Activated naive CD4-positive, alpha-beta T cell treated with anti-CD3 and anti-CD28 coated beads, Interleukin-2, amount 10 ng/mL, durations not matched to agents 7 days and 5 days (primary cell): ENCODE measurements at regions not wholly inside any gene's neighbourhood (a gene's known extent, or its start where the extent isn't known, plus 50 kb on each side); places are given as distances from the start of the nearest gene placed in this dataset.

Experiments
- CTCF ChIA-PET: fragments of 350-600 bp; sonication (Branson Sonifier 250); formaldehyde crosslinking; loops from one replicate; lab custom pipeline; 2021; ENCODE audit warnings: antibody characterized with exemption; lab: Charles Lee
- DNase-seq: peaks from one replicate; pipeline ENCODE4 v3.0.0-alpha.2; 2020
- H3K27ac Mint-ChIP-seq: one replicate; pipeline ENCODE4 v1.8.0; 2021; ENCODE audit warnings: mild to moderate bottlenecking, moderate library complexity, mixed read lengths
- H3K27me3 Mint-ChIP-seq: one replicate; pipeline ENCODE4 v1.8.0; 2021; ENCODE audit warnings: mild to moderate bottlenecking, mixed read lengths
- H3K36me3 Mint-ChIP-seq: one replicate; pipeline ENCODE4 v1.8.0; 2021; ENCODE audit warnings: mixed read lengths
- H3K4me1 Mint-ChIP-seq: one replicate; pipeline ENCODE4 v1.8.0; 2021; ENCODE audit warnings: mixed read lengths
- H3K4me3 Mint-ChIP-seq: one replicate; pipeline ENCODE4 v1.8.0; 2021; ENCODE audit warnings: mild to moderate bottlenecking, moderate library complexity, mixed read lengths
- H3K9me3 Mint-ChIP-seq: one replicate; pipeline ENCODE4 v1.8.0; 2021; ENCODE audit warnings: mixed read lengths

GRCh38 chr2:789529-789928 lies 112.3 kb upstream of the TMEM18 start:
- DNase-seq = no peak
- CTCF ChIA-PET = no interaction called here
- no peaks in the 10 kb centered on the region for H3K4me1 Mint-ChIP-seq
- no peak overlapping the region for H3K4me3 Mint-ChIP-seq
- H3K36me3 Mint-ChIP-seq = no peaks in the 10 kb centered on the region
- peaks cover 2% of the 10 kb centered on the region for H3K9me3 Mint-ChIP-seq
- H3K27me3 Mint-ChIP-seq = peaks cover 4% of the 10 kb centered on the region
- no peak overlapping the region for H3K27ac Mint-ChIP-seq

- H3K27me3 Mint-ChIP-seq = peaks cover 4% of the 10 kb centered on the region
- CTCF ChIA-PET = no interaction called here
- H3K36me3 Mint-ChIP-seq = no peaks in the 10 kb centered on the region
- H3K27ac Mint-ChIP-seq = no peak overlapping the region
- no peak overlapping the region for H3K4me3 Mint-ChIP-seq
- H3K4me1 Mint-ChIP-seq = no peaks in the 10 kb centered on the region
- H3K9me3 Mint-ChIP-seq = peaks cover 2% of the 10 kb centered on the region
- DNase-seq = no peak
These were observed 111.2 kb upstream of the TMEM18 start for GRCh38 chr2:788227-789032.

DNA sequence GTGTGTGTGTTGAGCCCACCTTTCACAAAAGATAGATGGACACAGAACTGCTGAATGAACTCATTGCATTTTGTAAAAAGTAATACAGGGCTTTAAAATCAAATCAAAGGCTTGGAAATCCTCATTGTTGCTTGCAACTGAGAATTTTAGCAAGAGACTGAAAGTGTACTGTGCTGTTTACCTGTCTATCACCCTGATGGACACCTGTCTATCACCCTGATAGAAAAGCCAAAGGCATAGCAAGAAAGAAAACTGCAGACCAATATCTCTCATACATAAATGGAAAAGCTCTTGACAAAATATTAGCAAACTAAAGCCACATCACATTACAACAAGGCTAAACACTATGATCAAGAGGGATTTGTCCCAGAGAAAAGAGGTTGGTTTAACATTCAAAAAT lies 107.5 kb upstream of the TMEM18 start:
- H3K9me3 Mint-ChIP-seq = peaks cover 2% of the 10 kb centered on the region

DNA sequence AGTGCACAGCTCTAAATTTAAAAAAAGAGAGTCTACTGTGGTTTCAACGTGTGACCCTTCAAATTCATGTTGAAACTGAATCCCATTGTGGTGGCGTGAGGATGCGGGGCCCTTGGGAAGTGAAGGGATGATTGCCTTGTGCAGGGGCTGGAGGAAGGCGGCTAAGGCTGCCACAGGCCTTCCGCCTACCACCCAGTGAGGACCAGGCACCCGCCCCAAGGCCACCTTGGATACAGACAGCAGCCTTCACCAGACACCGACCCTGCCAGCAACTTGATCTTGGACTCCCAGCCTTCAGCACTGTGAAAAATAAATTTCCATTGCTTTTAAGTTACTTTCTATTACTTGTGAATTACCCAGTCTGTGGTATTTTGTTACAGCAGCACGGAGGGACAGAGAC lies 103.4 kb upstream of the TMEM18 start:
- H3K4me3 Mint-ChIP-seq = no peak overlapping the region
- peaks cover under 1% of the 10 kb centered on the region for H3K27me3 Mint-ChIP-seq
- H3K4me1 Mint-ChIP-seq = no peaks in the 10 kb centered on the region
- no peaks in the 10 kb centered on the region for H3K36me3 Mint-ChIP-seq
- CTCF ChIA-PET = no interaction called here
- no peaks in the 10 kb centered on the region for H3K9me3 Mint-ChIP-seq
- no peak overlapping the region for H3K27ac Mint-ChIP-seq
- DNase-seq = no peak

More for the DNA sequence above, 107.5 kb upstream of the TMEM18 start:
- Mint-ChIP-seq H3K4me1 (no peaks in the 10 kb centered on the region), H3K27me3 (peaks cover 4% of the 10 kb centered on the region), H3K4me3 (no peak overlapping the region), H3K36me3 (no peaks in the 10 kb centered on the region), H3K27ac (no peak overlapping the region)
- CTCF ChIA-PET = no interaction called here
- no peak for DNase-seq

DNA sequence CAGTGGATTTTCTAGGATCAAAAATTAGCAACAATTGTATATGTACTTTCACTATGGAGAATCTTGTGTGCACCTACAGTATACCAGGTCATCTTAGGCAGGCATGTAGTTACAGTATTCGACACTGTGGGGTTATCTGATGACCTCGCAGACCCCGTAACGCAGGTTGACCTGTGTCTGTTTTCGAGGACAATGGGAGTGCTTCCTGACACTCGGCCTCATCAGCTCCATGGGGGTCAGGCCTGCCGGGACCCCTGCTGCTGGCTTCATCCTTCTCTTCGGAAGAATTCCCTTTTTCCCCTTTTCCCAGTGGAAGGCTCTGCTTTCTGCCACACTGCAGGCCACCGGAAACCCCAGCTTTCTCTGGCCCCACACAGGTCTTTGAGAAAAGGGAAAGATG lies 102.8 kb upstream of the TMEM18 start:
- DNase-seq = no peak
- Mint-ChIP-seq H3K9me3 (no peaks in the 10 kb centered on the region), H3K4me1 (no peaks in the 10 kb centered on the region), H3K36me3 (no peaks in the 10 kb centered on the region), H3K4me3 (no peak overlapping the region), H3K27ac (no peak overlapping the region), H3K27me3 (no peaks in the 10 kb centered on the region)
- CTCF ChIA-PET = no interaction called here

DNA sequence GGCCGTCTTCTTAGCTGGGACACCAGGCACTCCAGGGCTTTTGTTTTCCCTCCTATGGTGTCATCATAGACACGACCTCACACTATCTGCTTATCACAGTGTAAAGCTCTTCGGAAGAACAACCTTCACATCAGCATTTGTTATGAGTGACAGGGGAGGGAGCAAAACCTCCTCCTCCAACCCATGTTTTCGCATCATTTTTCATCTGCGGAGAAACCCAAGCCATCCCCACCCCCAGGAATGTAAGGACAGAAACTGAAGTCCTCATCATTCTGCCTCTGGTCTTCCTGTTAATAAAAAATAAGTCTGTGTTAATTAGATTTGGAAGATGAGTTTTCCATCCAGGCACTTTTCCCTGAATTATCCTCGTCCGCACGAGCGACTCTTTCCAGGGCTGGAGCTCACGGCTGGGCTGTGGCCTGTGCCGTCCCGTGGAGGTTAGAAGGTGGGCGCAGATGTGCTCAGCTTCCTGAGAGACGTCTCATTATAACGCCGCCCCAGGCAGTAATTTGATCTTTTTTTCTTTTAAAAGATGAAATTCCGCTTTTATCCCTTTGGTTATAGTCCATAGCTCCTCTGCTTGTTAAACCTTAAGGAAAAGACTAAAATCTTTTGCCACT lies 101.6 kb upstream of the TMEM18 start:
- no peak for DNase-seq
- H3K4me3 Mint-ChIP-seq = no peak overlapping the region
- CTCF ChIA-PET = no interaction called here
- no peaks in the 10 kb centered on the region for H3K27me3 Mint-ChIP-seq
- no peaks in the 10 kb centered on the region for H3K36me3 Mint-ChIP-seq
- H3K9me3 Mint-ChIP-seq = no peaks in the 10 kb centered on the region
- H3K4me1 Mint-ChIP-seq = no peaks in the 10 kb centered on the region
- no peak overlapping the region for H3K27ac Mint-ChIP-seq

GRCh38 chr2:777546-777945 lies 100.3 kb upstream of the TMEM18 start:
- Mint-ChIP-seq H3K36me3 (no peaks in the 10 kb centered on the region), H3K4me3 (no peak overlapping the region), H3K9me3 (no peaks in the 10 kb centered on the region), H3K27me3 (no peaks in the 10 kb centered on the region), H3K4me1 (no peaks in the 10 kb centered on the region), H3K27ac (no peak overlapping the region)
- DNase-seq = no peak
- CTCF ChIA-PET = no interaction called here

DNA sequence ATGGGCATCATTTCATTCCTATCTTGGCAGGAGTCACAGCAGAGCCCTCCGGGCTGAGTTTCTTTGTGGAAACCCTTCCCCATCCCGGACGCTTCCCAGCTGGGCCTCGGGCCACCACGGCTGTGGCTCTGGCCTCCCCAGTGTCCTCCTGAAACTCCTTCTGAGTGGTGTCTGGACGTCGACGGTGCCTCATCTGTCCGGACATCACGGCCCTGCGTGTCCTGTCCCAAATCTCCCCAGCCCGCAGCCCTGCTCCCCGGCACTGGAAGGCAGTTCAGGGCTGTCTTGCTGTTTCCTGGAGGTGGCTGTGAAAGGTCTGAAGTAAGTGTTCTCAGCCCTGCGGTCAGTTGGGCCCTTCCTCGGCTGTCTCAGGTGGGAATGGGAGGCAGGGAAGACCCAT lies 99.8 kb upstream of the TMEM18 start:
- H3K4me3 Mint-ChIP-seq = no peak overlapping the region
- peak overlapping the region; percentile 76 for H3K27ac Mint-ChIP-seq
- H3K9me3 Mint-ChIP-seq = no peaks in the 10 kb centered on the region
- CTCF ChIA-PET = no interaction called here
- no peaks in the 10 kb centered on the region for H3K36me3 Mint-ChIP-seq
- H3K4me1 Mint-ChIP-seq = no peaks in the 10 kb centered on the region
- no peak for DNase-seq
- no peaks in the 10 kb centered on the region for H3K27me3 Mint-ChIP-seq

DNA sequence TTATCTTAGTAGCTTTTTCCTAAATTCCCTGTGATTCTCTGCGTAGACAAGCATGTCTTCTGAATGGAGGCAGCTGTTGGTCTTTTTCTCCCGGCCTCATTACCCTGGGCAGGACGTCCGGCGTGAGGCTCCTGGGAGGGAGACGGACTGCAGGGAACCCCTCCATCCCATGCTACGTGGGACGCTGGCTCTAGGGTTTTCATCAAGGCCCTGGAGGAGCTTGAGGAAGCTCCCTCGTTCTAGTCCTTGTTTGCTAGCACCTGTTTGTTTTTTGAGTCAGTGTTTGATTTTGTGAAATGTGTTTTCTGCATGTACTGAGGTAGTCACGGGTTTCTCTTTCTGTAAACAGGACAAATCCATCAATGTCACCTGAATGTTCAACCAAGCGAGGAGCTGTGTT lies 99.3 kb upstream of the TMEM18 start:
- DNase-seq = no peak
- Mint-ChIP-seq H3K4me3 (no peak overlapping the region), H3K9me3 (no peaks in the 10 kb centered on the region), H3K4me1 (no peaks in the 10 kb centered on the region), H3K36me3 (no peaks in the 10 kb centered on the region), H3K27me3 (no peaks in the 10 kb centered on the region), H3K27ac (no peak overlapping the region)
- CTCF ChIA-PET = interaction anchor here (0.6 kb wide), 1 partner anchor 517 kb away, joined by 3 read pairs; no protein-coding TSS in a partner anchor

GRCh38 chr2:776038-776437 lies 98.8 kb upstream of the TMEM18 start:
- H3K27me3 Mint-ChIP-seq = no peaks in the 10 kb centered on the region
- no peak for DNase-seq
- H3K27ac Mint-ChIP-seq = no peak overlapping the region
- H3K4me1 Mint-ChIP-seq = no peaks in the 10 kb centered on the region
- H3K9me3 Mint-ChIP-seq = no peaks in the 10 kb centered on the region
- H3K36me3 Mint-ChIP-seq = no peaks in the 10 kb centered on the region
- CTCF ChIA-PET = interaction anchor here (0.6 kb wide), 1 partner anchor 517 kb away, joined by 3 read pairs; no protein-coding TSS in a partner anchor
- no peak overlapping the region for H3K4me3 Mint-ChIP-seq

- Mint-ChIP-seq H3K27me3 (no peaks in the 10 kb centered on the region), H3K27ac (no peak overlapping the region), H3K4me1 (peaks cover 3% of the 10 kb centered on the region), H3K4me3 (no peak overlapping the region), H3K36me3 (no peaks in the 10 kb centered on the region), H3K9me3 (no peaks in the 10 kb centered on the region)
- CTCF ChIA-PET = no interaction called here
- DNase-seq = no peak
These were observed 97.2 kb upstream of the TMEM18 start for GRCh38 chr2:774436-774835.

- H3K27me3 Mint-ChIP-seq = no peaks in the 10 kb centered on the region
- CTCF ChIA-PET = no interaction called here
- H3K9me3 Mint-ChIP-seq = peaks cover 2% of the 10 kb centered on the region
- H3K36me3 Mint-ChIP-seq = no peaks in the 10 kb centered on the region
- no peak overlapping the region for H3K4me3 Mint-ChIP-seq
- no peak overlapping the region for H3K27ac Mint-ChIP-seq
- H3K4me1 Mint-ChIP-seq = peaks cover 3% of the 10 kb centered on the region
- no peak for DNase-seq
These were observed 96.3 kb upstream of the TMEM18 start for GRCh38 chr2:773256-774160.

GRCh38 chr2:771538-771937 lies 94.3 kb upstream of the TMEM18 start:
- CTCF ChIA-PET = no interaction called here
- DNase-seq = no peak
- H3K9me3 Mint-ChIP-seq = peaks cover 4% of the 10 kb centered on the region
- no peak overlapping the region for H3K27ac Mint-ChIP-seq
- H3K4me1 Mint-ChIP-seq = peaks cover 7% of the 10 kb centered on the region
- no peak overlapping the region for H3K4me3 Mint-ChIP-seq
- H3K36me3 Mint-ChIP-seq = no peaks in the 10 kb centered on the region
- H3K27me3 Mint-ChIP-seq = no peaks in the 10 kb centered on the region

DNA sequence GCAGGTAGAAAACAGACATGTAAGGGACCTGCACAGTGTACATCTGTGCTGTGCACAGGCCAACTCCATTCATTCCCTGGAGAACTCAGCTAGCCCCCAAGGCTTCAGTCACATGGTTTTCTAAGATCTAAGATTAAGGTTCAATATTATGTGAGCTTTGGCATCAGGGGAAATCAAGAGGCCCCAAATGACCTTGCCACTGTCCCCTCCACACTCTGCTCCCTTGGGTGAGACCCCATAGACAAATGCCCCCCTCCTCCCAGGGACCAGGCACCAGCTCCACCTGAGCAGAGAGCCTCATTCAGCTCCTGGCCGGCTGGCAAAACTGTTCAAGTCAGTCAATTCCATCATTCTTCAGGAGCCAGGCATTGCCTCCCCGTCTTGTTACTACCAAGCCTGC lies 93.6 kb upstream of the TMEM18 start:
- Mint-ChIP-seq H3K27ac (no peak overlapping the region), H3K9me3 (peaks cover 4% of the 10 kb centered on the region), H3K4me1 (peaks cover 8% of the 10 kb centered on the region), H3K4me3 (no peak overlapping the region), H3K27me3 (no peaks in the 10 kb centered on the region), H3K36me3 (no peaks in the 10 kb centered on the region)
- DNase-seq = no peak
- CTCF ChIA-PET = no interaction called here
